ENCODE measurements at regions not wholly inside any gene's neighbourhood (a gene's known extent, or its start where the extent isn't known, plus 50 kb on each side); places are given as distances from the start of the nearest gene placed in this dataset.
"Not testable (repeated sequence)": the region's sequence is repeated elsewhere in the genome, so short reads cannot be mapped to it uniquely, and the experiment has no call there.

GRCh38 chr11:50330723-50331122 is 298.0 kb downstream of the OR4C45 start:
- not testable (repeated sequence) for H3K27ac ChIP-seq (ENCODE audit: low read depth); H3K4me1 ChIP-seq (ENCODE audit: insufficient read depth); H3F3A ChIP-seq (replicated peaks; ENCODE audit: low read depth); H3K4me1 Mint-ChIP-seq; H3K4me3 ChIP-seq; H3K4me3 Mint-ChIP-seq; H3K9me2 ChIP-seq (ENCODE audit: insufficient read depth); H4K20me1 ChIP-seq (replicated peaks; ENCODE audit: insufficient read depth); H3K4me2 ChIP-seq; ATAC-seq; DNase-seq (ENCODE audit: low spot score); H2AFZ ChIP-seq; H3K27me3 ChIP-seq (ENCODE audit: insufficient read depth); H3K27ac Mint-ChIP-seq; H3K27me3 Mint-ChIP-seq (ENCODE audit: insufficient read depth, low read depth, poor library complexity); H3K79me2 ChIP-seq (replicated peaks; ENCODE audit: insufficient read depth); H3K36me3 ChIP-seq (ENCODE audit: insufficient read depth)
- Mint-ChIP-seq H3K9me3 (peaks cover 99% of the 10 kb centered on the region), H3K36me3 (ENCODE audit: low read depth) (peaks cover 44% of the 10 kb centered on the region; the same call in 2 of the 3 replicates)

- Histone ChIP-seq H3K36me3 (ENCODE audit: insufficient read depth) (no peaks in the 10 kb centered on the region), H3K4me2 (no peak overlapping the region), H3K4me3 (no peak overlapping the region), H3F3A (replicated peaks; ENCODE audit: low read depth) (no peaks in the 10 kb centered on the region), H3K27ac (ENCODE audit: low read depth) (no peak overlapping the region), H3K4me1 (ENCODE audit: insufficient read depth) (no peaks in the 10 kb centered on the region), H3K9me2 (ENCODE audit: insufficient read depth) (no peaks in the 10 kb centered on the region), H3K27me3 (ENCODE audit: insufficient read depth) (no peaks in the 10 kb centered on the region), H4K20me1 (replicated peaks; ENCODE audit: insufficient read depth) (no peaks in the 10 kb centered on the region), H2AFZ (no peak overlapping the region), H3K79me2 (replicated peaks; ENCODE audit: insufficient read depth) (no peaks in the 10 kb centered on the region)
- H3K9me3 Mint-ChIP-seq = peaks cover 97% of the 10 kb centered on the region
- no peak for DNase-seq (ENCODE audit: low spot score)
- H3K4me1 Mint-ChIP-seq = no peaks in the 10 kb centered on the region
- no peak overlapping the region for H3K4me3 Mint-ChIP-seq
- H3K27me3 Mint-ChIP-seq (ENCODE audit: insufficient read depth, low read depth, poor library complexity) = no peaks in the 10 kb centered on the region
- TF ChIP-seq ZNF331 (CRISPR knock-in tag; IDR thresholded peaks at IDR 0.05; ENCODE audit: low read depth) = no peak
- no peak for TF ChIP-seq ETS1 (IDR thresholded peaks at IDR 0.05)
- no peak for TF ChIP-seq POLR2AphosphoS5 (IDR thresholded peaks at IDR 0.05; ENCODE audit: low read depth)
- TF ChIP-seq EZH2phosphoT487 (IDR thresholded peaks at IDR 0.05; ENCODE audit: unreplicated experiment) = no peak
- TF ChIP-seq CREB1 (CRISPR knock-in tag; IDR thresholded peaks at IDR 0.05; ENCODE audit: low read depth) = no peak
- ATAC-seq = no peak
- H3K36me3 Mint-ChIP-seq (ENCODE audit: low read depth) = peaks cover 45% of the 10 kb centered on the region; the same call in 2 of the 3 replicates
- no peak overlapping the region for H3K27ac Mint-ChIP-seq
Measured at GRCh38 chr11:50333861-50334260, 301.2 kb downstream of the OR4C45 start.

- peaks cover 48% of the 10 kb centered on the region; the same call in 2 of the 3 replicates for H3K36me3 Mint-ChIP-seq (ENCODE audit: low read depth)
- not testable (repeated sequence) for H3K4me2 ChIP-seq; H3K36me3 ChIP-seq (ENCODE audit: insufficient read depth); H4K20me1 ChIP-seq (replicated peaks; ENCODE audit: insufficient read depth); ATAC-seq; DNase-seq (ENCODE audit: low spot score); H3K4me3 Mint-ChIP-seq; H2AFZ ChIP-seq; H3K79me2 ChIP-seq (replicated peaks; ENCODE audit: insufficient read depth); H3K27me3 ChIP-seq (ENCODE audit: insufficient read depth); H3K4me1 ChIP-seq (ENCODE audit: insufficient read depth); H3K27ac Mint-ChIP-seq; H3F3A ChIP-seq (replicated peaks; ENCODE audit: low read depth); H3K4me1 Mint-ChIP-seq; H3K9me2 ChIP-seq (ENCODE audit: insufficient read depth); H3K27me3 Mint-ChIP-seq (ENCODE audit: insufficient read depth, low read depth, poor library complexity); H3K4me3 ChIP-seq; H3K27ac ChIP-seq (ENCODE audit: low read depth)
- H3K9me3 Mint-ChIP-seq = peaks cover 93% of the 10 kb centered on the region
Measured at GRCh38 chr11:50337432-50337831, 304.8 kb downstream of the OR4C45 start.

- not testable (repeated sequence) for H3K27me3 ChIP-seq (ENCODE audit: insufficient read depth); H3K36me3 Mint-ChIP-seq (ENCODE audit: low read depth); H3K4me3 ChIP-seq; H4K20me1 ChIP-seq (replicated peaks; ENCODE audit: insufficient read depth); ATAC-seq; H3K9me3 Mint-ChIP-seq; H3K4me2 ChIP-seq; H2AFZ ChIP-seq; H3K27ac Mint-ChIP-seq; H3K79me2 ChIP-seq (replicated peaks; ENCODE audit: insufficient read depth); H3K4me1 Mint-ChIP-seq; H3K4me3 Mint-ChIP-seq; H3F3A ChIP-seq (replicated peaks; ENCODE audit: low read depth); H3K27me3 Mint-ChIP-seq (ENCODE audit: insufficient read depth, low read depth, poor library complexity); H3K9me2 ChIP-seq (ENCODE audit: insufficient read depth); H3K27ac ChIP-seq (ENCODE audit: low read depth); H3K36me3 ChIP-seq (ENCODE audit: insufficient read depth); H3K4me1 ChIP-seq (ENCODE audit: insufficient read depth); DNase-seq (ENCODE audit: low spot score)
Measured at GRCh38 chr11:50348018-50348417, 315.3 kb downstream of the OR4C45 start.

Measured in GM23338 (cell line).